Umbilical cord (tissue), 1 donor: ENCODE measurements at regions not wholly inside any gene's neighbourhood (a gene's known extent, or its start where the extent isn't known, plus 50 kb on each side); places are given as distances from the start of the nearest gene placed in this dataset.

Experiments used
- DNase-seq: peaks from one replicate; pipeline ENCODE4 v3.0.0-alpha.2; 2015; ENCODE audit warnings: low spot score

GRCh38 chr6:166774770-166775169 lies 147.7 kb upstream of the RPS6KA2 start:
- no peak for DNase-seq

GRCh38 chr6:166774292-166774691 lies 147.2 kb upstream of the RPS6KA2 start:
- DNase-seq, result no peak

GRCh38 chr6:166772518-166772917 lies 145.5 kb upstream of the RPS6KA2 start:
- no peak for DNase-seq

GRCh38 chr6:166771701-166772100 lies 144.7 kb upstream of the RPS6KA2 start:
- DNase-seq, result no peak

- no peak for DNase-seq
Measured at GRCh38 chr6:166770216-166771116, 143.4 kb upstream of the RPS6KA2 start.

- DNase-seq, result no peak
Measured at GRCh38 chr6:166769648-166770047, 142.6 kb upstream of the RPS6KA2 start.

GRCh38 chr6:166768761-166769160 lies 141.7 kb upstream of the RPS6KA2 start:
- DNase-seq, result no peak

- DNase-seq, result no peak
Measured at GRCh38 chr6:166767230-166767629, 140.2 kb upstream of the RPS6KA2 start.

GRCh38 chr6:166766769-166767168 lies 139.7 kb upstream of the RPS6KA2 start:
- DNase-seq, result no peak

- no peak for DNase-seq
Measured at GRCh38 chr6:166765234-166765541, 138.1 kb upstream of the RPS6KA2 start.

- DNase-seq, result no peak
Measured at GRCh38 chr6:166764473-166765233, 137.6 kb upstream of the RPS6KA2 start.

- DNase-seq, result no peak
Measured at GRCh38 chr6:166763606-166764472, 136.8 kb upstream of the RPS6KA2 start.

- no peak for DNase-seq
Measured at GRCh38 chr6:166761801-166762200, 134.8 kb upstream of the RPS6KA2 start.

- DNase-seq, result no peak
Measured at GRCh38 chr6:166760288-166760687, 133.2 kb upstream of the RPS6KA2 start.

GRCh38 chr6:166758136-166758704 lies 131.2 kb upstream of the RPS6KA2 start:
- DNase-seq, result no peak

- DNase-seq, result peak; percentile 60
Measured at GRCh38 chr6:166757232-166758135, 130.4 kb upstream of the RPS6KA2 start.

GRCh38 chr6:166754218-166755030 lies 127.4 kb upstream of the RPS6KA2 start:
- no peak for DNase-seq

- DNase-seq, result no peak
Measured at GRCh38 chr6:166752928-166753721, 126.1 kb upstream of the RPS6KA2 start.

- no peak for DNase-seq
Measured at GRCh38 chr6:166752097-166752496, 125.0 kb upstream of the RPS6KA2 start.
